Spleen (tissue), 11 donors: ENCODE measurements at regions not wholly inside any gene's neighbourhood (a gene's known extent, or its start where the extent isn't known, plus 50 kb on each side); places are given as distances from the start of the nearest gene placed in this dataset.

Experiments
- DNase-seq: peaks from one replicate; pipeline ENCODE4 v3.0.0-alpha.2; 2020
- H3K27ac ChIP-seq, 8 donors: fragments of 200-600 bp; sonication (generic) in 7 of 8; 1 replicate in 4 of 8; 2 replicates in 4 of 8; pipeline versions ENCODE4 v1.5.0 to v1.8.0; 2016 to 2021; ENCODE audit warnings: inconsistent platforms in 4 of 8, mild to moderate bottlenecking in 4 of 8, moderate library complexity in 1 of 8
- H3K27me3 ChIP-seq, 7 donors: fragments of 200-600 bp; sonication (generic) in 6 of 7; replicated peaks in 1 of 7; 1 replicate in 4 of 7; 2 replicates in 3 of 7; pipeline versions ENCODE4 v1.5.0 to v1.8.0; 2016 to 2021; ENCODE audit warnings: inconsistent platforms in 3 of 7, mild to moderate bottlenecking in 1 of 7
- H3K36me3 ChIP-seq, 6 donors: fragments of 200-600 bp; sonication (generic) in 5 of 6; 1 replicate in 4 of 6; 2 replicates in 2 of 6; pipeline versions ENCODE4 v1.5.0 to v1.8.0; 2016 to 2021; ENCODE audit warnings: inconsistent platforms in 2 of 6
- H3K4me1 ChIP-seq, 6 donors: fragments of 200-600 bp; sonication (generic) in 5 of 6; 1 replicate in 3 of 6; 2 replicates in 3 of 6; pipeline versions ENCODE4 v1.5.0 to v1.8.0; 2016 to 2021; ENCODE audit warnings: inconsistent platforms in 3 of 6
- H3K4me3 ChIP-seq, 8 donors: fragments of 200-600 bp; sonication (generic) in 7 of 8; 1 replicate in 4 of 8; 2 replicates in 4 of 8; pipeline versions ENCODE4 v1.5.0 to v1.8.0; 2016 to 2021; ENCODE audit warnings: inconsistent platforms in 4 of 8, mild to moderate bottlenecking in 4 of 8, moderate library complexity in 2 of 8
- H3K9me3 ChIP-seq, 8 donors: fragments of 200-600 bp; sonication (generic) in 7 of 8; 1 replicate in 4 of 8; 2 replicates in 4 of 8; pipeline versions ENCODE4 v1.5.0 to v1.8.0; 2016 to 2021; ENCODE audit warnings: inconsistent platforms in 4 of 8
- CTCF ChIP-seq, 11 experiments: fragments of 200-600 bp in 7 of 11; fragments of 450-650 bp in 4 of 11; sonication (generic) in 4 of 11; IDR thresholded peaks in 8 of 11; conservative IDR thresholded peaks in 3 of 11; 1 replicate in 7 of 11; 2 replicates in 4 of 11; pipeline versions ENCODE4 v1.4.0 to v1.8.0; 2016 to 2021; ENCODE audit warnings: antibody characterized with exemption in 11 of 11, inconsistent platforms in 4 of 11, mild to moderate bottlenecking in 1 of 11
- POLR2A ChIP-seq, 3 donors: fragments of 450-650 bp; IDR thresholded peaks; one replicate each; pipeline ENCODE4 v1.5.1; 2017; ENCODE audit warnings: antibody characterized with exemption in 3 of 3, mild to moderate bottlenecking in 1 of 3
- POLR2AphosphoS5 ChIP-seq, 3 donors: sonication (generic); formaldehyde crosslinking; IDR thresholded peaks; one replicate each; pipeline ENCODE4 v1.5.1; 2017; ENCODE audit warnings: antibody characterized with exemption in 3 of 3
- WGBS, 5 donors: extraction: QIAGEN DNeasy Blood & Tissue Kit in 3 of 5; methylation state at CpG; one replicate each; pipeline versions ENCODE4 v1.1.5 to v1.1.7; 2013 to 2018; 5-methylcytosine and 5-hydroxymethylcytosine counted together
- intact Hi-C: fragments of 100-400 bp; cut with DNase I; formaldehyde crosslinking; loops from one replicate; pipeline ENCODE4 v1.15.0; 2023; ENCODE audit warnings: low total_unique reads
- donor health status: healthy with polysubstance abuse.
- donor health status: DM: no; HTN: no; CAD: no; lungs with moderate emphysema.
- donor health status: DM: no; HTN: no; CAD: no.
- donor health status: Bipolar disorder and iron deficiency.
- donor health status: healthy.
- donor health status: DM: no; HTN: no; CAD: no.
- donor health status: DM: yes; HTN: yes; CAD: no.

- Histone ChIP-seq H3K9me3 (no peaks in the 10 kb centered on the region), H3K36me3 (no peaks in the 10 kb centered on the region), H3K4me3 (no peak overlapping the region), H3K27ac (no peak overlapping the region), H3K4me1 (no peaks in the 10 kb centered on the region), H3K27me3 (peaks cover 0 to 7% (median 0%) of the 10 kb centered on the region in 7 donors)
- no peak for TF ChIP-seq CTCF (IDR thresholded peaks at IDR 0.05 in 8 of 11, conservative IDR thresholded peaks at IDR 0.05 in 3 of 11)
- TF ChIP-seq POLR2AphosphoS5 (IDR thresholded peaks at IDR 0.05), result no peak
- TF ChIP-seq POLR2A (IDR thresholded peaks at IDR 0.05), result no peak
- 61 to 88% (median 78%) methylated on average over 2 of the region's 2 CpGs for WGBS, 5 donors
- no peak for DNase-seq
- intact Hi-C loops, result loop anchor here (10.0 kb wide), 1 partner anchor 447 kb away; no protein-coding TSS in a partner anchor
These were observed 70.2 kb downstream of the BMP2 start for GRCh38 chr20:6837730-6838129.

GRCh38 chr20:6838181-6838826 is 70.8 kb downstream of the BMP2 start:
- no peak overlapping the region for H3K27ac ChIP-seq
- no peaks in the 10 kb centered on the region for H3K9me3 ChIP-seq
- no peak overlapping the region for H3K4me3 ChIP-seq
- TF ChIP-seq POLR2A (IDR thresholded peaks at IDR 0.05) (no peak), CTCF (IDR thresholded peaks at IDR 0.05 in 8 of 11, conservative IDR thresholded peaks at IDR 0.05 in 3 of 11) (no peak), POLR2AphosphoS5 (IDR thresholded peaks at IDR 0.05) (no peak)
- intact Hi-C loops, result loop anchor here (10.0 kb wide), 1 partner anchor 446 kb away; no protein-coding TSS in a partner anchor
- DNase-seq, result no peak
- H3K4me1 ChIP-seq, result no peaks in the 10 kb centered on the region
- WGBS, 5 donors, result 72 to 83% (median 75%) methylated on average over 10 to 11 of the region's 11 CpGs
- no peaks in the 10 kb centered on the region for H3K36me3 ChIP-seq
- peaks cover 0 to 7% (median 0%) of the 10 kb centered on the region in 7 donors for H3K27me3 ChIP-seq

- intact Hi-C loops, result no loop called here
- Histone ChIP-seq H3K36me3 (no peaks in the 10 kb centered on the region), H3K4me1 (no peaks in the 10 kb centered on the region), H3K27me3 (peaks cover 0 to 7% (median 0%) of the 10 kb centered on the region in 7 donors), H3K27ac (no peak overlapping the region), H3K9me3 (no peaks in the 10 kb centered on the region), H3K4me3 (no peak overlapping the region)
- TF ChIP-seq CTCF (IDR thresholded peaks at IDR 0.05 in 8 of 11, conservative IDR thresholded peaks at IDR 0.05 in 3 of 11) (no peak), POLR2AphosphoS5 (IDR thresholded peaks at IDR 0.05) (no peak), POLR2A (IDR thresholded peaks at IDR 0.05) (no peak)
- no peak for DNase-seq
- WGBS, 5 donors, result 83 to 94% (median 88%) methylated on average over 2 of the region's 2 CpGs
These were observed 73.6 kb downstream of the BMP2 start for GRCh38 chr20:6841128-6841527.

- Histone ChIP-seq H3K27me3 (peaks cover 0 to 5% (median 0%) of the 10 kb centered on the region in 7 donors), H3K4me3 (no peak overlapping the region), H3K9me3 (no peaks in the 10 kb centered on the region), H3K36me3 (no peaks in the 10 kb centered on the region), H3K27ac (no peak overlapping the region), H3K4me1 (no peaks in the 10 kb centered on the region)
- DNase-seq, result no peak
- no peak for TF ChIP-seq POLR2A (IDR thresholded peaks at IDR 0.05)
- TF ChIP-seq CTCF (IDR thresholded peaks at IDR 0.05 in 8 of 11, conservative IDR thresholded peaks at IDR 0.05 in 3 of 11), result no peak
- no peak for TF ChIP-seq POLR2AphosphoS5 (IDR thresholded peaks at IDR 0.05)
- intact Hi-C loops, result no loop called here
These were observed 77.7 kb downstream of the BMP2 start for GRCh38 chr20:6845141-6845540.
